GM12874 (cell line): ENCODE measurements at regions not wholly inside any gene's neighbourhood (a gene's known extent, or its start where the extent isn't known, plus 50 kb on each side); places are given as distances from the start of the nearest gene placed in this dataset.

ENCODE experiments used
- CTCF ChIP-seq: IDR thresholded peaks from 2 replicates; pipeline ENCODE4 v1.5.1; 2011; ENCODE audit warnings: low read depth, mild to moderate bottlenecking, control low read depth, low read length, moderate library complexity; ENCODE audit not compliant: insufficient read depth

GRCh38 chr1:31502253-31502652 lies 74.1 kb upstream of the TINAGL1 start:
- no peak for TF ChIP-seq CTCF

- no peak for TF ChIP-seq CTCF
Measured at GRCh38 chr1:31502926-31503511, 73.3 kb upstream of the TINAGL1 start.

GRCh38 chr1:31503570-31503969 lies 72.7 kb upstream of the TINAGL1 start:
- no peak for TF ChIP-seq CTCF

- no peak for TF ChIP-seq CTCF
Measured at GRCh38 chr1:31504001-31504400, 72.3 kb upstream of the TINAGL1 start.

- TF ChIP-seq CTCF, result no peak
Measured at GRCh38 chr1:31505911-31506497, 70.3 kb upstream of the TINAGL1 start.

GRCh38 chr1:31507221-31507620 lies 69.1 kb upstream of the TINAGL1 start:
- TF ChIP-seq CTCF, result no peak

DNA sequence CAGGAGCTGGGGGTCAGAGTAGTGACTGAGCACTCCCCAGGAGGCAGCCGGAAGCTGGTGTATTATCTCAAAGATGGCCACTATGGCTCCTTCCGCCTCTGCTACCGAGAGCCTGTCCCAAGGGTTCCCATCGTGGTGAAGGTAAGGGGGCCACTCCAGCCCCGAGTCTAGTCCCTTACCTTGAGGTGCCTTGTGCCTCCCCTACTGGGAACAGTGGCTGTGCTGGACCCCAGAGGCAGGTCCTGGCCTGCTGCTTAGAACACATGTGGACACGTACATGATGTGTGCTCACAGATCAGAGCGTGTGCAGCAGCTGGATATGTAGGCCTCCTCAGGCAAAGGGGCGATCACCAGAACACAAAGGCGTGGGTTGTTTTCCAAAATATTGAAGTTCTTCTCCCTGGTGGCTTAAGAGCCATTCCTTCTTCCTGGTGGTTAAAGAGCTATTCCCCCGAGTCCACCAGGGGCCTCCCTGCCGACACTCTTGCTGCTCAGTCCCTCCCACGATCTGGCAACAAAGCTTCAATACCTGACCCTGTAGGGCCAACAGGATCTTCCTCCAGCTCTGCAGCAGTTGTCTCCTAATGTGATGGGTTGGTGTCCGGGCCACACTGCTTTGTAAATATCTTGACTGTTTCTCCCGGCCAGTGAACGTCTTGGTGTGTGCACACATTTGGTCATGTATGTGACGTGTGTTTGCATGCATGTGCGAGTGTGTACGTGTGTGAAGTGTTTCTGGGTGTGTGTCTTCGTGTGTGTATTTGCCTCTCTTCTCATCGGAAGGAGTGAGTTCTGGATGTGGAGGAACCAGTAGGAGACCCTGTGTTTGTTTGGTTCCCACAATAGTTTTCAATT lies 68.4 kb upstream of the TINAGL1 start:
- TF ChIP-seq CTCF, result no peak
